ENCODE measurements at regions not wholly inside any gene's neighbourhood (a gene's known extent, or its start where the extent isn't known, plus 50 kb on each side); places are given as distances from the start of the nearest gene placed in this dataset.
"Not testable (repeated sequence)": the region's sequence is repeated elsewhere in the genome, so short reads cannot be mapped to it uniquely, and the experiment has no call there.

DNA sequence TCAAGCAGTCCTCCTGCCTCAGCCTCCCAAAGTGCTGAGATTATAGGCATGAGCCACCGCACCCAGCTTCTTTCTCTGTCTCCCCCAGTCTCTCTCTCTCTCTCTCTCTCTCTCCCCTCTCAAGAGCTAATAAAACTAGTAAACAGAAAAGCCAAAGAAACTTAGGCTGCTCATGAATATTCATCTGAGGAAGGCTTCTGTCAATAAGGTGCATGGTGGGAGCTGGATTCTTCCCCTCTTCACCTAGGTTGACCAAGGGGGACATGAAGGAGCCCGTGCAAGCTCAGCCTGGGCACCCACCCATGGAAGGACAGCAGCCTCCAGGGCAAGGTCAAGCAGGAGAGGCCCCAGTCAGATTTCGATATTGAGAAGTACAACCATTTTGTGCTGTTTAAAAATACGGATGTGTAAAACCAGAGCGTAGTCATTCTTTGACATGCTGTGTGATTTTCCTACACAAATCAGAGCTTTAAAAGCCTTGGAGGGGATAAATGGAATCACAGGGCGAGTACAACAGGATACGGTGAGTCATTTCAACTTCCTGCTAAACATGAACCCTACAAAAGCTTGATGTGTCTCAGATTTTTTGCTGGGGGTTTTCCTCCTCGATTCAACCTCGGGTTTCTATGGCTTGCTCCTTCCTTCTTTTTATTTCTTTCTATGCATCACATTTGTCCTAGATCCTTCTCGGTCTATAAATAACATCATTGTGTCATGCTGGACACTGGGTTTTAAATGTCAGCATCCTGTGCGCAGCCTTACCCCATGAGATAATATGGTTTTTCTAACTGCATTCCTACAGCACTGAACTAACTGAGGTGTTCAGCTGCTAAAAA, 368.9 kb upstream of the JARID2 start:
- no peak for DNase-seq

DNA sequence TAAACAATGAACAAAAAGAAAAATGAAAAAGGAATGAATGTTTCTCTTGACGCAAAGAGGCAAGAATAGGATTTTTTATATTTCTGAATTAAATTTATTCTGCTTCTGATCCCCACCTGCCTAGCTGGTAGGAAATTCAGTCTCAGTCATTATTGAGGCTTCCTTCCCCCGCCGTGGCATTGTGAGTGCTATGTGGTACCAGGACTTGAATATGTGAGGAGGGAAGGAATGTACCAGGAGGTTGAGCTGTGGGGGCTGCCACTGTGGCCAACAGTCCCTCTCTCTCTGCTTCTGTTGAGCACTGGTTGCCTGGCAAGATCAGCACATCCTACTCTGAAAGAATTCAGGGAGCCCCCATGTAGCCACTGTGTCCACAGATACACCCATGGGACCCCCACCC, 368.1 kb upstream of the JARID2 start:
- no peak for DNase-seq

DNA sequence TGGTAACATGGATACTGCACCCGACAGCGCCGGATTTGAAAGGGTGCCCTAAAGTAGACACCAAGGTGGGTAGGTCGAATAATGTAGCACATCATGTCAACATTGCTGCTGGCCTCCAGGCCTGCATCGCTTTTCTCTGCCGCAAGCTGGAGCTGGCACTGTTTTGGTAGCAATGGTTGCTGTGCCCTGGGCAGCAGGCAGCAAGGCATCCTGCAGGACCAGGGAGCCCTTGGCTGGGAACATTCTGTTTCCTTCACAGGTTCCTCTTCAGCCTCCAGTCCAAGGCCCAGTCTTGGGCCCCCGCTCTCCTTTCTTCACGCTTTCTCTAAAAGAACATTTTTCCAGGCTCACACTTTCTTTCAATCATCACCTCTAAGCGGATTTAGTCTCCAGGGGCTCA, 365.8 kb upstream of the JARID2 start:
- no peak for DNase-seq

DNA sequence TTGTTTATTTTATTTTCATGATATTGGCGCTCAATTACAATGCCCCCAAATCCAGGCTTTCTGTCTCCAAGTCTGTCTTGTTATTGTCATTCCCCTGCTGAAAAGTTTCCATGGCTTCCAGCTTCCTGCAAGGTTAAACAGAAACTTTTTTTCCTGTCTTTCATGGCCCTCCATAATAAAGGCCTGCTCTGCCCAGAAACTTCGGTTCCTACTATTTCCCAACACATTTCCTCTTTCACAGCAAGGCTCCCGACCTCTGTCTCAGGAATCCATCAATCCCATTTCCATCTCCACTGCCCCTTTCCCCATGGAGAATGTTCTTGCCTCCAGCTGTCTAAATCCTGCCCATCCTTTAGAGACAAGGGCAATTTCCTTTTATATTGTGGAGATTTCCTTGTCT, 365.2 kb upstream of the JARID2 start:
- no peak for DNase-seq

DNA sequence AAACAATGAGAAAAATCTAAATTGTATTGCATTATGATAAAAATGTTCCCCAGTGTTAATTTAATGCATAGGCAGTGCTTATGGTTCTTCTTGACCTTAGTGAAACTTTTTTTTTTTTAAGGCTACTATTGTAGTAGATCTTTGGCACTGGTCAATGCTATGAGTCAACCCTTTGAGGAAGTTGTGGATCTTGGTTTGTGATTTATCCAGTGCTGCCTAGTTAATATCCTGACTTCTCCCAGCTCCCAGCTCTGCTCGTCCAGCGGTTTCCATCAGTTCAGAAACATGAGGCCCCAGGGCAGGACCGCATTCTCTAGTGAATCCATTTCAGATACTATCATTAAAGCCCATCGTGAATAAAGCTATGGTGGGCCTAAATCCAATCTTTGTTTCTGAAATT, 364.5 kb upstream of the JARID2 start:
- DNase-seq = no peak

DNA sequence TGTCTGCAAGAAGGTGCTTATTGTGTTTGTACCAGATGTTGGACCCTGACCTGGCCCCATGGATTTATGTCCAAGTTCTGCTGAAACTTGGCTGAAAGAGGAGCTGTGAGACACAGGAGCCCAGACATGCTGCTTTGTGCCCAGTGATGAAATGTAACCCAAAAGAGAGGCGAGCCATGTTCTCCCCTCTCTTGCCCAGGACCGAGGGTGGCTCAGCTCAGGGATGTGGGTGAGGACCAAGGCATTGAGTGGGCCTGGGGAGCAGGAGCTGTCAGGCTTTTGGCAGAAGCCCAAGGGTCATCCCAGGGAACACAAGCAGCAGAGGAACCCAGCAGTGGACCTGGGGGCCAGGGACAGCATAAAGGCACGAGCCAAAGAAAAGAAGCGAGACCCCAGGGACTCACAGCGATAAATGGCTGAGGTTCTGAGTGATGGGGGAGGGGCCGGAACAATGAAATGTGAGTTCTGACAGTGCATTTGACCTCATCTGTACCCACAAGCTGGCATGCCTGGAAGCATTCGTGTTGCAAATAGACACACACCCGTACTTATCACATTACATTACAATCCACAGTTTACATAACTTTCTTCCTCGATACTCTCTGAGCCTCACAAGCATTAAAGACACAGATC, 363.4 kb upstream of the JARID2 start:
- no peak for DNase-seq

DNA sequence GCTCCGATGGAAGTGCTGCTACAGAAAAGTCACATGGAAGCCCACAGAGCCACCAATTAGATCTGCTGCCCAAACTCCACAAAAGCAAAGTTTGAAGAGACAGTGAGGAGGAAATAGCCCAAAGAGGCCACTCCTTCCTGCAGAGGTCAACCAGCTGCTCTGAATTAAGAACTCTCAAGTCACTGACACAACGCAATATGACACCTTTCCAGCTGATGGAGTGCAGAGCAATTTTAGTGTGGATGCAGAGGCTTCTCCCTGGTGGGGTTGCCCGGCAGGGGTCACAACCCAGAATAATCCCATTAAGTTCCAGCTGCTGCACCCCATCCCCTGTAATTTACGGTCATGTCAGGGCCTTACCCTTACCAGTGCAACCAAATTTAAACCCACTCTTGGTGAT, 361.9 kb upstream of the JARID2 start:
- DNase-seq = no peak

DNA sequence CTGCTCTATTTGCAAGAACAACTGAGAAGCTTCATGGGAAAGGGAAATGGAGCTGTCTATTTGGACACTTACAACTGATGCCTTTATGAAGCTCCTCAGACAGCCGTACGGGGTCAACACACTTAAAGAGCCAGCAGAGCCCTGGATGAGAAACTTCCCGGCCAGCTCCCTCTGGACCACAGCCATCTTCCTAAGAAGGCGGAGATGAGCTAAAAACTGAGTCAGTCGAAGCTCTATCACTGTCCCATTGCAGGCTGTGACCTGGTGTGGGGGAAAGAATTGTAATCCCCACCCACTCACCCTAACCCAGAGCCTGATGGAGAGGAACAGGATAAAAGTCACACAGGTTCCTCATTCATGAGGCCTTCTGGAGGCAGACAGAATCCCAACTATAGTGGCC, 360.4 kb upstream of the JARID2 start:
- no peak for DNase-seq

DNA sequence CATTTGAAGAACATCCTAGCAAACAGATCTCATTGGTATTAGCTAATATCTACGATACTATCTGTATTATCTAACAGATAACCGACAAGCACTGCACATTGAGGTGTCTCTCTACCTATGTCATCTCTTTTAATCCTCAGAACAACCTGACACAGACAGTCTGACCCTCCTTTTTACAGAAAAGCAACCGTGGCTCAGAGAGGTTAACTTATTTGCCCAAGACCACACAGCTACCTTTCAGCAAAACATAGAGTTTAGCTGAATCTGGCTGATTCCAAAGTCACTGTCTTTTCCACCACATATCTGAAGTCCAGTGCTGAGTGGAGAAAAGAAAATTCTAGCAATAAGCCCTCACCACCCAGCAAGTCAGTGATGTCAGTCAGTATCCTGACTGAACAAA, 358.7 kb upstream of the JARID2 start:
- DNase-seq = no peak

DNA sequence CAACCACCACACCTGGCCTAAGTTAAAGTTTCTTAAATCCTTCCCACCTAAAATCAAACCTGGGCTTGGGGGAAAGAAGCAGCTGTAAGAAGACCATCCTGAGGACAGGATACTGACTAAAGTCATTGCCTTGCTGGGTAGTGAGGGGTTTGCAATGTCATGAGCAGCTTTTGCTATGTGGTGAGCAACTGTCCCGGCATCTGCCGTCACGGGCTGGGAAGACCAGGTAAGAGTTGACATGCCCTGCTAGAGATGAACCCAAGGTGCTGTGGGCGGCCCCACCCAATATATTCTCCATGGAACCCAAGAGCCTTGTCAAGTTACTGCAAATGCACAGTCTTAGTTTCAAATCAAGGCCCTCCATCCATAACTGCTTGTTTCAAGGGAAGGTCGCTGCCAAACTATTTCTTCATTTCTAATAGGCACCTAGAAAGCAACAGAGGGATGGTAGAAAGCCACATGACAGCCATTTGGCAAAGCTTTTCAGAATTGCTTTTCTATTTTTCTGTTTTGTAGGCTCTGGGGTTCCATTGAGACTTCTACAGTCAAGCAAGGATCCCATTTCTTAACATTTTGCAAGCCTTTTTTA, 357.8 kb upstream of the JARID2 start:
- no peak for DNase-seq

DNA sequence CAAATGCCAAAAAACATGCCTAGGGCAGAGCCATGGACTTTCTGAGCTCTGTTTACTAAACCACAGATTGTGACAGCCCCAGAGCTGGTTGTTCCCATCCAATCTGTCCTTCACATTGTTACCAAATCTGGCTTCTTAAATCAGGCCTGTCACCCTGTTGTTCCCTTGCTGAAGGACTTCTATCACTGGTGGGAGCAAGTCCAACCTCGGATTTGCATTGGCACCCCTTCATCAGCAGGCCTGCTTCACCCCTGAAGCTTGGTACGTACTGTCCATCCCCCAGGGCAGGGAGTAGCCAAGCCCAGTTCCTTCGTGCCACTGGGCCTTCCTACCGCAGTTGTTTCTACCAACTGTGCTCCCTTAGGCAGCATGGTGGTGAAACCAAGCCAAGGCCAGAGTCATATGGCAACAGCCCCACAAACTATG, 357.3 kb upstream of the JARID2 start:
- no peak for DNase-seq

DNA sequence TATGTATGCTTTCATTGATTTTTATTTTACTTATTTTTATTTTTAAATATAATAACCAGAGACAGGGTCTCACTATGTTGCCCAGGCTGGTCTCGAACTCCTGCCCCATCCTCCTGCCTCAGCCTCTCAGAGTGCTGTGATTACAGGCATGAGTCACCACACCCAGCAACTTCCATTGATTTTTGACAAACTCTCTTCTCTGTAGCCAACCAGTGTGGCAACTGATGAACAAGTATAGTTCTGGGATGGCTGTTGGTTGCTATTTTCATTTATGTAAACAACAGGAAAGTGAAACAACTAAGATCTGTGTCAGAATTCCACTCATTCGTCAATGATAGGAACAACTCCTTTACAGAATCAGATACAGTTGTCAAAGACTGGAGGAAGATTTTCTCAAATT, 356.7 kb upstream of the JARID2 start:
- no peak for DNase-seq

DNA sequence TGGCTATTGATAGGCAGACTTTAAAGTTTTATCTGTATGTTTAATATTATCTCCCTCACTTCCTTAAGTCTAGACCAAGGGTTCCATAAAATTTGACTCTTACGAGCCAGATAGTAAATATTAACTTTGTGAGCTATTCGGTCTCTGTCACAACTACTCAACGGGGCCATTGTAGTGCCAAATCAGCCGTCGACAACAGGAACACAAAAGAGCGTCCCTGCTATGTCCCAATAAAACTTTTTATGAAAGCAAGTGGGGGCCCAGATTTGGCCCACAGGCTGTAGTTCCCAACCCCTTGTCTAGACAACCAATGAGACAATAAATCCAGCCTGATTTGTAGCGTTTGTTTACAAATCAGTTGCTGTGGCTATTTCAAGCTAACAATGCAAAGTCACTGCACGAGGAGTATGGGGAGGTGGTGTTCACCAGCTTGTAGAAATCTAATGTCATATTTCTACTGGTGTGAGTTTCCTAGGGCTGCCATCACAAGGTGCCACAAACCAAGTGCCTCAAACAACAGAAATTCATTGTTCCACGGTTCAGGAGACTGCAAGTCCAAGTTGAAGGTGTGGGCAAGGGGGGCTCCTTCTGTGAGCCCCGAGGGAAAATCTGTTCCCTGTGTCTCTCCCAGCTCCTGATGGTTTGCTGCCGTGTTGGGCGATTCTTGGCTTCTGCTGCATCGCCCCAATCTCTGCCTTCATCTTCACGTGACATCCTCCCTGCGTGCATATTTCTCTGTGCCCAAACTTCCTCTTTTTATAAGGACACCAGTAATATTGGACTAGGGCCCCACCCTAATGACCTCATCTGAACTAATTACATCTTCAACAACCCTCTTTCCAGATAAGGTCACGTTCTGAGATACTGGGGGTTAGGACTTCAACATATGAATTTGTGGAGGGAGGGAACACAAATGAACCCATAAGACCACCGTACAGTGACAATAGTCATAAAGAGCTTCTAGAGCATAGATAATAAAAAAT, 356.0 kb upstream of the JARID2 start:
- DNase-seq = no peak

DNA sequence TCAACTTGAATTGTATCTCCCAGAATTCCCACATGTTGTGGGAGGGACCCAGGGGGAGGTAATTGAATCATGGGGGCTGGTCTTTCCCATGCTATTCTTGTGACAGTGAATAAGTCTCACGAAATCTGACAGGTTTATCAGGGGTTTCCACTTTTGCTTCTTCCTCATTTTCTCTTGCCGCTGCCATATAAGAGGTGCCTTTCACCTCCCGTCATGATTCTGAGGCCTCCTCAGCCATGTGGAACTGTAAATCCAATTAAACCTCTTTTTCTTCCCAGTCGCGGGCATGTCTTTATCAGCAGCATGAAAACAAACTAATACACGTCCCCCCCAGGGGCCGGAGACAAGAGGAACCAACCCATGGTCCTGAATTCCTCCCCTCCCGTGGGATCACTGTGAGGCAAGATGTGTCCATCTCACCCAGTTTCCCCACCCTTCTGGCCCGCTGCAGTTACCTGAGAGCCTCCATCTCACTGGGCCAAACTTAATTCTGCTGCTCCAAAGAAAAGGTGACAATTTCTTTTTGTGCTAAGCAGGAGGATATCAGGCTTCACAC, 354.0 kb upstream of the JARID2 start:
- DNase-seq = not testable (repeated sequence)

DNA sequence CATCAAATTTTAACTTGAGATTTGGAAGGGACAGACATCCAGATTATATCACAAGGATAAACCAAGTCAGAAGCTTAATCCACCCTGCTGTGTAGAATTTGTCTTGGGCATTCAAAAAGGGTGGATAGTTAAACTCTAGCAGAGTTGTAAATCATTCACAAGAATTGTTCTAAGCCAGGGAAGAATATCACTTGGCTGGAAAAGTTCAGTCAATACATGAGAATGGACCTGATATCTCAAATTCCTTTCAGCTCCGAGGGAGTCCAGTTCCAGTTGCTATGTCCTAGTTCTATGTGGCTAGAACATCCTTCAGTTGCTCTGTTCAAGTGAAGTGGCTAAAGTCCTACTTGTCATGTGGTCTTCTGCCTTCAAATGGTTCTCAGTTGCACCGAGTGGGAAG, 351.8 kb upstream of the JARID2 start:
- no peak for DNase-seq

DNA sequence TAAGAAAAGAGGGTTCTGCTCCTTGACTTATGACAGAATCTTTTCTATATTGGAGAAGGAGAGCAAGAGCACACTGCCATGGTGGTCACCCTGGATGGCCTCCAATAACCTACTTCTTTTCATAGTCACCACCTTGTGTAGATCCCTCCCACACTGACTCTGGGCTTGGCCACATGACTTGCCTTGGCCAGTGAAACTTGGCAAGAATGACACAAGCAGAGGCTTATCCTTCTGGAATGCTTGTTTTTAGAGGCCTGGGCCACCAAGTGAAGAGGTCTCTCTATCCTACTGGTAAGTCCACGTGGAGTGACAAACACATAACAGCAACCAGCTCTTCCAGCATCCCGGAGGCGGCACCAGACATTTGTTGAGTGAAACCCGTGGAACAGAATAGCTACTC, 349.4 kb upstream of the JARID2 start:
- DNase-seq = no peak

DNA sequence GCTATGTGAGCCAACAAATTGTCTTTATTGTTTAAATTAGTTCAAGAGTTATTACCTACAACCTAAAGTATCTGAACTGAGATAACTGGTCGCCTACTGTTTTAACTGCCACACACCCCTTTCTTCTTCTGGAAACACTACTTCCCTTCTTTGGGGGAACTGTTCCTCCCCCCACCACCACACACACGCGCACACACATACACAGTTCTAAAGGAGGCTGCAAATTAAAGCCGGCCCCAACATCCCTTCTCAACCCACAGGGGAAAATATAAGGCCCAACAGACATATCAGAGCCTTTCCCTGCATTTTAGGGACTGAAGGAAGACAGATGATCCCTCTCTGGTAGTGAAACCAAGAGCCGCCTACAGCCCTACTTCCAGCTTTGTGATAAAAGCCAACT, 348.0 kb upstream of the JARID2 start:
- DNase-seq = no peak

DNA sequence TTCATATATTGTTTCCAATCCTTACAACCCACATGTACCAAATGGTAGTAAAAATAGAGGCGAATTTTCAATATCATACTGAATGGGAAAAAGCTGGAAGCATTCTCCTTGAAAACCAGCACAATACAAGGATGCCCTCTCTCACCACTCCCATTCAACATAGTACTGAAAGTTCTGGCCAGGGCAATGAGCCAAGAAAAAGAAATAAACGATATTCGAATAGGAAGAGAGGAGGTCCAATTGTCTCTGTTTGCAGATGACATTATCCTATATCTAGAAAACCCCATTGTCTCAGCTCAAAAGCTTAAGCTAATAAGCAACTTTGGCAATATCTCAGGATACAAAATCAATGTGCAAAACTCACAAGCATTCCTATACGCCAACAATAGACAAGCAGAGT, 346.4 kb upstream of the JARID2 start:
- not testable (repeated sequence) for DNase-seq

DNA sequence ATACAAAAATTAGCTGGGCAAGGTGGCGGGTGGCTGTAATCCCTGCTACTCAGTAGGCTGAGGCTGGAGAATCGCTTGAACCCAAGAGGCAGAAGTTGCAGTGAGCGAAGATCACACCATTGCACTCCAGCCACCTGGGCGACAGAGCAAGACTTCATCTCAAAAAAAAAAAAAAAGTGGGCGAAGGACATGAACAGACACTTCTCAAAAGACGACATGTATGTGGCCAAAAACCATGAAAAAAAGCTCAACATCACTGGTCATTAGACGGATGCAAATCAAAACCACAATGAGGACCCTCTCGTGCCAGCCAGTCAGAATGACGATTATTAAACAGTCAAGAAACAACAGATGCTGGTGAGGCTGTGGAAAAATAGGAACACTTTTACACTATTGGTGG, 344.9 kb upstream of the JARID2 start:
- DNase-seq = no peak

DNA sequence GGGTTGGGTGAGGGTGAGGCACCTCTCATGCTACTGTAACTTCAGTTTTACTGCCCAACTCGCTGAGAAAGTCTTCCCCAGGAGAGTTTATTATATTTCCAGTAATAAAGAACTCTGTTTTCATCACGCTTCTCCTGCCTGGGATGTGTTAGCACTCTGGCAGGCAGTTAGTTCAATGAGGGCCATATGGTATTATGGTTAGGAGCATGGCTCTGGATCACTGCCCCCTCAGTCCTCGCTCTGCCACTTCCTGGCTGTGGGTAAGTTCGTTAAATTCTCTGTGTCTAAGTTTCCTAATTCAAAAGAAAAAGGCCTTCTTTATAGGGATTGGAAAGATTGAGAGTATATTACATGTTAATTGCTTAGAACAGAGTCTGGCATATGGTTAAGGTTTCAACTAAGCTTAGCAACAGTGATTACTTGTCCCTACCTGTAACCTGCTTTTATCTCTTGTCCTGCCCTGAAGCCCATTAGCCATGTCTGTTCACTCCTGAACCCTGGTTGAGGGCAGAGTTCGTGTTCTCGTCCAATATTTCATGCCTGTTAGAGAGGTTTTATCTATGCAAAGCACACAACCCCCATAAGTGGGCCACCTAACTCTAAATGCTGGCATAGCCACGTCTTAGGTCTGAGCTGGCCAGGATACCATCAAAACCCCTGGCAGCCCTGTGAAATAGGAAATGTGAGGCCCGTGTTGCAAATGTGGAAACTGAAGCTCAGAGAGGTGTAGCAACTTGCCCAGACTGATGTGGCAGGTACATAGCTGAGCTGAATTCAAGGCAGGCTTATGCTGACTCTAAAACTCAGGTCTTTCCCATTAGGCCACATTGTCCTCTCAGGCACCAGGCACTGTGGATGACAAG, 342.5 kb upstream of the JARID2 start:
- no peak for DNase-seq

DNA sequence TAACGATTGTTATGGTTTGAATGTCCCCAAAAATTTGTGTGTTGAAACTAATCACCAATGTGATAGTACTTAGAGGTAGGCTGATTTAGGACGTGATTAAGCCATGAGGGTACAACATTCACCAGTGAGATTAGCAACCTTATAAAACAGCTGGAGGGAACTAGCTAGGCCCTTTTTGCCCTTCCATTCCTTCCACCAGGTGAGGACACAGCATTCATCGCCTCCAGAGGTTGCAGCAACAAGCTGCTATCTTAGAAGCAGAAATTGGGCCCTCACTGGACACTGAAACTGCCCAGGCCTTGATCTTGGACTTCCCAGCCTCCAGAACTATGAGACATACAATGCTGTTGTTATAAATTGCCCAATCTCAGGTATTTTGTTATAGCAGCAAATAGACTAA, 340.7 kb upstream of the JARID2 start:
- no peak for DNase-seq

DNA sequence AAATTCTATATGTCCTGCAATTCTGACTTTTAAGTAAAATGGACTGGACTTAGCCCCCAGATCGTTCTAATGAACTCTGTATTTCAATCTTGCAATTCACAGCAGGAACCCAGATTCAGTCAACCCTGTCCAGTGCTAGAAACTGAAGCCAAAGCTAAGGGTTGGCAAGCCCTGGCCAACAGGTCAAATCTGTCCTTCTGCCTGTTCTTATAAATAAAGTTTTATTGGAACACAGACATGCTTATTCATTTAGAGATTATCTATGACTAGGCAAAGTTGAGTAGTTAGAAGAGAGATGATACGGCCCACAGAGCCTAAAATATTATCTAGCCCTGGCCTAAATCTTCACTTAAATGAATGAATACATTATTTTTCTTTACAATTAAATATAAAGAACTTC, 339.2 kb upstream of the JARID2 start:
- DNase-seq = no peak

All from stimulated activated CD4-positive, alpha-beta T cell treated with anti-CD3 and anti-CD28 coated beads, Interleukin-2, amount 100 ng/mL, for 48 hours (primary cell).